Heart right ventricle (tissue), 16 donors: ENCODE measurements at regions not wholly inside any gene's neighbourhood (a gene's known extent, or its start where the extent isn't known, plus 50 kb on each side); places are given as distances from the start of the nearest gene placed in this dataset.
"Not testable (repeated sequence)": the region's sequence is repeated elsewhere in the genome, so short reads cannot be mapped to it uniquely, and the experiment has no call there.

Source experiments
- ATAC-seq, 8 donors: fragments of 200-7000 bp; cut with Tn5 transposase; one replicate each; pipeline ENCODE4 v1.9.1; 2020; ENCODE audit warnings: mild to moderate bottlenecking in 8 of 8, moderate library complexity in 8 of 8, moderate number of reproducible peaks in 1 of 8
- DNase-seq, 2 donors: peaks; one replicate each; pipeline ENCODE4 v3.0.0-alpha.2; 2020
- H3K27ac ChIP-seq, 10 donors: fragments of 200-600 bp; sonication (generic) in 2 of 10; one replicate each; pipeline versions ENCODE4 v1.5.0 to v1.8.0; 2020 to 2022; ENCODE audit warnings: mild to moderate bottlenecking in 3 of 10
- H3K27me3 ChIP-seq, 7 donors: fragments of 200-600 bp; one replicate each; pipeline ENCODE4 v1.8.0; 2021 to 2022; ENCODE audit warnings: mild to moderate bottlenecking in 2 of 7
- H3K36me3 ChIP-seq, 9 donors: fragments of 200-600 bp; sonication (generic) in 1 of 9; one replicate each; pipeline versions ENCODE4 v1.5.0 to v1.8.0; 2020 to 2022; ENCODE audit warnings: mild to moderate bottlenecking in 2 of 9
- H3K4me1 ChIP-seq, 9 donors: fragments of 200-600 bp; sonication (generic) in 1 of 9; one replicate each; pipeline versions ENCODE4 v1.5.0 to v1.8.0; 2020 to 2022; ENCODE audit warnings: mild to moderate bottlenecking in 4 of 9
- H3K4me3 ChIP-seq, 10 donors: fragments of 200-600 bp; sonication (generic) in 2 of 10; one replicate each; pipeline versions ENCODE4 v1.5.0 to v1.8.0; 2020 to 2022; ENCODE audit warnings: mild to moderate bottlenecking in 7 of 10, moderate library complexity in 2 of 10
- H3K9me3 ChIP-seq, 11 donors: fragments of 200-600 bp in 10 of 11; sonication (generic) in 2 of 11; one replicate each; pipeline versions ENCODE4 v1.5.0 to v1.8.0; 2013 to 2022; ENCODE audit warnings: mild to moderate bottlenecking in 2 of 11, control low read depth in 1 of 11, moderate library complexity in 1 of 11
- CTCF ChIP-seq, 9 donors: fragments of 200-600 bp; sonication (generic) in 2 of 9; IDR thresholded peaks; one replicate each; pipeline versions ENCODE4 v1.5.0 to v1.8.0; 2021 to 2022; ENCODE audit warnings: antibody characterized with exemption in 9 of 9, mild to moderate bottlenecking in 5 of 9, moderate library complexity in 1 of 9
- WGBS, 2 donors: extraction: QIAGEN DNeasy Blood & Tissue Kit; methylation state at CpG; one replicate each; pipeline ENCODE4 v1.1.7; 2013; ENCODE audit warnings: inconsistent platforms in 1 of 2; 5-methylcytosine and 5-hydroxymethylcytosine counted together
- intact Hi-C, 10 donors: fragments of 100-400 bp; cut with DNase I; formaldehyde crosslinking; loops; one replicate each; pipeline versions ENCODE4 v1.11.1 to v1.14.2; 2022
- donor health status: Arrhythmogenic right ventricular cardiomyopathy.
- donor health status: ischemic (EF 13 %, LVEDD 7.1; RV severe dilation, severe dysfunction).
- donor health status: healthy with polysubstance abuse.
- donor health status: DM: no; HTN: yes; CAD: no.
- donor health status: DM: no; HTN: no; CAD: no.
- donor health status: ischemic (EF 25% LVEDD 6.9; RV normal size, moderate dysfunction).
- donor health status: ischemic (EF 25% LVEDD 5.7; RV mildly dilated, moderate dysfunction).
- donor health status: healthy.
- donor health status: DM: yes; HTN: yes; CAD: no.
- donor health status: Ischemic cardiomyopathy.
- donor health status: ischemic (EF 35%, LVEDD 5.7; RV mildly dilated, moderate dysfunction).
- donor health status: nonischemic (EF 11% LVEDD 7.7; RV severe dilation, severe dysfunction).
- donor health status: DM: yes; HTN: yes; CAD: no.
- donor health status: PGD.
- donor health status: ischemic (EF 29% LVEDD 5.4; RV normal size, mild dysfunction).
- donor health status: nonischemic (EF 23%, LVEDD 6.1; RV moderate dilation, normal function).

GRCh38 chr13:55981381-55981780, 1159.3 kb upstream of the PRR20A start:
- TF ChIP-seq CTCF (IDR thresholded peaks at IDR 0.05) = no peak
- Histone ChIP-seq H3K27me3 (no peaks in the 10 kb centered on the region), H3K27ac (no peak overlapping the region), H3K4me1 (no peaks in the 10 kb centered on the region), H3K36me3 (no peaks in the 10 kb centered on the region), H3K4me3 (no peak overlapping the region), H3K9me3 (peaks cover 0 to 40% (median 8%) of the 10 kb centered on the region in 11 donors)
- ATAC-seq = no peak
- WGBS, 2 donors = 80 to 83% methylated on average over 1 of the region's 1 CpG
- no peak for DNase-seq
- intact Hi-C loops = no loop called here

- H3K27ac ChIP-seq, intact Hi-C loops, H3K4me3 ChIP-seq, DNase-seq, H3K36me3 ChIP-seq, ATAC-seq, H3K4me1 ChIP-seq, H3K27me3 ChIP-seq: not testable (repeated sequence)
- peaks cover 0 to 34% (median 3%) of the 10 kb centered on the region in 11 donors for H3K9me3 ChIP-seq
- 87 to 92% methylated on average over 2 of the region's 2 CpGs for WGBS, 2 donors
These were observed 1156.7 kb upstream of the PRR20A start for GRCh38 chr13:55984026-55984425.

GRCh38 chr13:55990631-55991030, 1150.1 kb upstream of the PRR20A start:
- Histone ChIP-seq H3K9me3 (peaks cover 0 to 26% (median 3%) of the 10 kb centered on the region in 11 donors), H3K4me1 (no peaks in the 10 kb centered on the region), H3K27ac (no peak overlapping the region), H3K27me3 (no peaks in the 10 kb centered on the region), H3K4me3 (no peak overlapping the region), H3K36me3 (no peaks in the 10 kb centered on the region)
- intact Hi-C loops = no loop called here
- no peak for TF ChIP-seq CTCF (IDR thresholded peaks at IDR 0.05)
- no peak for DNase-seq
- WGBS, 2 donors = 94 to 95% methylated on average over 3 of the region's 3 CpGs
- no peak for ATAC-seq

- H3K27me3 ChIP-seq = no peaks in the 10 kb centered on the region
- WGBS, 2 donors = 52 to 58% methylated on average over 2 of the region's 2 CpGs
- no peaks in the 10 kb centered on the region for H3K4me1 ChIP-seq
- TF ChIP-seq CTCF (IDR thresholded peaks at IDR 0.05) = no peak
- H3K27ac ChIP-seq = no peak overlapping the region
- intact Hi-C loops = no loop called here
- H3K4me3 ChIP-seq = no peak overlapping the region
- no peaks in the 10 kb centered on the region for H3K36me3 ChIP-seq
- H3K9me3 ChIP-seq = peaks cover 0 to 20% (median 0%) of the 10 kb centered on the region in 11 donors
- no peak for ATAC-seq
- no peak for DNase-seq
These were observed 1149.1 kb upstream of the PRR20A start for GRCh38 chr13:55991666-55992065.

GRCh38 chr13:55992145-55992544, 1148.6 kb upstream of the PRR20A start:
- no peaks in the 10 kb centered on the region for H3K4me1 ChIP-seq
- TF ChIP-seq CTCF (IDR thresholded peaks at IDR 0.05) = no peak
- H3K9me3 ChIP-seq = peaks cover 0 to 16% (median 0%) of the 10 kb centered on the region in 11 donors
- ATAC-seq = no peak
- H3K4me3 ChIP-seq = no peak overlapping the region
- H3K36me3 ChIP-seq = no peaks in the 10 kb centered on the region
- H3K27ac ChIP-seq = no peak overlapping the region
- H3K27me3 ChIP-seq = no peaks in the 10 kb centered on the region
- no peak for DNase-seq
- intact Hi-C loops = no loop called here
- 14 to 23% methylated on average over 1 of the region's 1 CpG for WGBS, 2 donors
